CD4-positive, alpha-beta T cell treated with Interleukin-4 for 1 hour (primary cell): ENCODE measurements at regions not wholly inside any gene's neighbourhood (a gene's known extent, or its start where the extent isn't known, plus 50 kb on each side); places are given as distances from the start of the nearest gene placed in this dataset.

Source experiments
- DNase-seq, 2 donors: peaks; one replicate each; pipeline ENCODE4 v3.0.0-alpha.2; 2020 to 2022

DNA sequence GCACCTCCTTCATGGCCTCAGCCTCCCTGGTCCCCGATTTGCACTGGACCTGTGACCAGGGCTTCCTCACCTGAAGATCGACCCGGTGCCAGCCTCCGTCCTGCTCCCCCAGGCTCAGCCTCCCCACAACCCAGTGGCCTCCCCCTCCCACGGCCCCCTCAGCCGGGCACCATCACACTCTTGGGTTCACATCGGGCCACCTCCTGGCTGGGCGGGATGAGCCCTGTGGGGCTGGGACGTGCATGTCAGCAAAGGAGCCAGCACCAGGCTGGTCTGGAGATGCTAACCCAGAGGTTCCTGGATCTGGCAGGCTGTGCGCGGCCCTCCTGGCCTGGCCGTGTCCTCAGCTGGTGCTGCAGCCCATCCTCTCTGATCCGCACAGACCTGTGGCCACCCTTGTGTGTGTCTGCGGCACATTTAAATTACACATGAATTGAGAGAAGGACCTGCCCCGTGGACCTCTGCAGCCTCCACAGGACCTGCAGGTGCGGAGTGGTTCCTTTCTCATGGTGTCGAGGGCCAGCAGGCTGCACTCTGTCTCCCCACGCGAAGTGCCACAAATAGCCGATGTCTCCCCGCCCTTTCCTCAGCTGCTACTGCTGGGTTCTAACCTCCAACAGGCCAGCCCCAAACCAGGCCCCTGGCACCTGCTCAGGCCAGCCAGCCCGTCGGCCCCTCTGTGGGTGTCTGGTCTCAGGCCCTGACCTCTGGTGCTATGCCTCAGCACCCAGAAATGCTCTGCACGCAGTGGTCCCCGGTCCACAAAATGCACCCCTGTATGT is 237.5 kb downstream of the ERMARD start:
- no peak for DNase-seq

DNA sequence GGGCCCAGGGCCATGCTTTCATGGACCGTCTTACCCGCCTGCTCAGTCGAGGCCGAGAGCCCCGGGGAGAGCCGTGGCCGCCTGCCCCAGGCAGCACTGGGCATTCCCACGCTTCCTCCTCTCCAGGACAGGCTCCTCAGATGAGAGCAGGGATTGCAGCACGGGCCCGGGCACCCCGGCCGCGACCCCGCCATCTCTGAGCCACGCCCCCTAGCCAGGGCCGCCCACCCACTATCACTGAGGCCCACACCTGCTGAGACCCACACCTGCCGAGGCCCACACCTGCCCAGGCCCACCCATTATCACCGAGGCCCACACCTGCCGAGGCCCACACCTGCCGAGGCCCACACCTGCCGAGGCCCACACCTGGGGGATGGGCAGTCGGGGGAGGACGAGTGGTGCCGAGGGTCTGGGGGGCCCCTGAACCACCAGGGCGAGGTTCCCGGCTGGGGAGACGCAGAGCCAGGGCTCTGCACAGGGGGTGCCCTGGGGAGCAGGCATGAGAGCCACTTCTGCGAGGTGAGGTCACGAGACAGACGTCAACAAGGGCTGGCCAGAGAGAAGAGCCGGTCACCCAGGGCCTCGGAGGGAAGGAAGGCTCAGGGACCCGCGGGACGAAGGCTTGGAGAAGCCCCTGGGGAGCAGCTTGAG is 235.6 kb downstream of the ERMARD start:
- DNase-seq: no peak

DNA sequence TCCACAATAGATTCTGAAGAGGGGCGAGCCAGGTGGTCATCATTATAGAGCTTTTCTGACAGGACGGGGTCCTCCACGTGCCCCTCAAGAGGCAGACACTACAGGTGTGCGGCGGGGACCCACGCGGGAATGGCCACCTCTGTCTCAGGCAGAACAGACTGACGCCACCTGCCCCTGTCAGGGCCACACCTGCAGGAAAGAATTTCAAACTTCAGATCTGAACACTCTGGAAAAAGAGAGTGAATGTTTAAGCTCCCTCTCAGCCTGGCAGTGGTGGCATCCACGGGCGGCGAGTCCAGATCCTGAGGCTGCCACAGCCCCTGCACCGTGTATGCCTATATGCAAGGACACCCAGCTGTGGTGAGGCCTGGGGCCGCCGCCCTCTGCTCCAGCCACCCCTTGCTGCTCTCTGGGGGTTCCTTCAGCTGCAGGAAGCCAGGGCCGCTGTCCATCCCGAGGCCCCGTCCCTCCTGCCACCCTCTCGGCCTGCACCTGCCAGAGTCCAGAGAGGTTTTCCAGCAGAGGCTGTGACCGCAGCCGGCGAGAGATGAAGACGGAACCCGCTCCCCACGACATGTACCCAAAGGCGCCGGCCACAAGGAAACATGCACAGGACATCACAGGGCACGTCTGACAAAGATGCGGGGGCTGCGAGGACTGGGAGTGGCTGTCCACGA is 234.9 kb downstream of the ERMARD start:
- no peak for DNase-seq

DNA sequence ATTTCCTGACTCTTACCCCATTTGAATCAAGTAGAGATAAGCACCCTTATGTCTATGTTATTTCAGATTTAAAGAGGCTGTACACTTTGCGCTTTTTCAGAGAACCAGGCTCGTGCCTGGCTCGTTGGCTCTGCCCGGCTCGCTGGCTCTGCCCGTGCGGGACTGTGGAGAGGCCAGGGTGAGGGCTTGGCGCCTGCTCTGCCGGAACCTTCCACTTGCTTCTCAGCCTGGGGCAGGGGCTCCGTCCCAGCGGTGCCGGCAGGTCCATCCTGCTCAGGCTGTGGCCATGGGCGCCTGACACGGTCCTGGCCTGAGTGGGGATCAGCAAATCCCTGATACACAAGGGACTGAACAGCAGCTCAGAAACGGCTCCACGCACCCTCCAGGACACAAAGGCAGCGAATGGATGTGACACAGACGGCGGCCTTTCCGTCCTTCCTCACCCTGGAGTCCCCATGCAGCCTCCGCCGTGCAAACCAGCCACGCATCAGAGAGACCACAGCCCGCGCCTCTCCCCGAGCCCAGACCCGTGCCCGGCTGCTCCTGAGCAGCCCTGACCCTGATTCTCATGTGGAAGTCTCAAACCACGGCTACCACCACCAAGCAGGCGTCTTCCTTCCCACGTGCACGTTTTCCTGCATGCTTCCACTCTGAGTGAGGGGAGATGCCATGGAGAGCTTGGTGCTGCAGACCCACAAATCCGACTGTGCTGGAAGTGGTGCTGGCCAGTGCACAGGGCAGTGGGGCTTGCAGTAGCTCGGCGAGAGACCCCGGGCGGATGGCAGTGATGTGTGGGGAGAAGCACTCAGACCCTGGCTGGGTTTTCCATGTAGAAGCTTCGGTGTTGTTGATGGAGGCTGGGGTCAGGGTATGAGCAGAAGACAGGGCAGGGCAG is 233.9 kb downstream of the ERMARD start:
- no peak for DNase-seq

DNA sequence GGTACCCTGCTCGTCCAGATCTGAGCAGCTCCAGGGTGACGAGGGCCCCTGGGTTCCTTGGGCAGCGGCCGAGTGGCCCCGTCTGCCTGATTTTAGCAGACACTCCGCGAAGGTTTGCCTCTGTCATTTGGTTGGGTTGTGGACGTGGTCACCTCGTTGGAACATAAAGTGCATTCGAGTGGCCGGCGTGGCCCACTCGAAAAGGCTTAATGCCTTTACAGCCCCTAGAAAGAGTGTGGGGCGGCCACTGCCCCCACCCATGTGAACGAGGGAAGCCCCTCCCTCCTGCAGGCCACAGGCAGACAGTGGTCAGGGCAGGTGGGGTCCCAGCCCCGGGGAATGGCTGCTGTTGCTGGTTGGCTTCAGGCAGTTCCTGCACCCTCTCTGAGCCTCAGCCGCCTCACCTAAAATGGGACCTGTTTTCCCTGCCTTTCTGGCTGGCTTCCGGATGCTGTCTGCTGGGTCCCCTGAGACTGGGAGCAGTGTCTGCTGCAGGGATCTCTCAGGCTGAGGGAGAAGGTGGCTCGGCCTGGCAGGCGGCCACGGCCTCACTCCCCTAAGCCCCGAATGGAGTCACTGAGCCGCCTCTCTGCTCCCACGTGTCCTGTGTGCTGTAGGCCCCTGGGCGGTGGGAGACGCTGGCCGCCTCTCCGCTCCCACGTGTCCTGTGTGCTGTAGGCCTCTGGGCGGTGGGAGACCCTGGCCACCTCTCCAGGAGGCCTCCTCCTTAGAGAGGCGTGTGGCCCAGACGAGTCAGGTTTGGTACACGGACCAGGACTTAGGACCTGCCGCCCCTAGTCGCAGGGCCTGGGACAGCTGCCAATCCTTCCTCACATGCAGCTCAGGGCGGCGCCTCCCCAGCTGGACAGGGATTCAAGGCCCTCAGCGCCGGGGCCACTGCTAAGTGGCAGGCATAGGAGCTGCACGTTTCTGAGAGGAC is 233.0 kb downstream of the ERMARD start:
- DNase-seq: no peak

DNA sequence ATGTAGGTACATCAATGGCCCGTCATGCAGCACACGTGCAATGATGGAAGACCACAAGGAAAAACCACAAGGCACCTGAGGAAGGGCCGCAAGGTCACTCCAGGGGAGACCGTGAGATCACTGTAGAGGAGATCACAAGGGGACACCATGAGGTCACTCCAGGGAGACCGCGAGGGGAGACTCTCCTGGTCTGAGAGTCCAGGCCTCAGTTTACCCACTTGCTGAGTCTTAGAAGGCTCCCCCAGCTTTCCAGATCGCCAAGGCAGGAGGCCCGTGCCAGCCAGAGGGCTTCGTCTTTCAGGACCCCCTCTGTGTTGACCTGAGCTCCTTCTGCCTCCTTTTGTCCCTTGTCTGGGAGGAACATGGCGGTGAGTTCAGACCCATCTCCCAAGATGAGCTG is 232.2 kb downstream of the ERMARD start:
- no peak for DNase-seq

DNA sequence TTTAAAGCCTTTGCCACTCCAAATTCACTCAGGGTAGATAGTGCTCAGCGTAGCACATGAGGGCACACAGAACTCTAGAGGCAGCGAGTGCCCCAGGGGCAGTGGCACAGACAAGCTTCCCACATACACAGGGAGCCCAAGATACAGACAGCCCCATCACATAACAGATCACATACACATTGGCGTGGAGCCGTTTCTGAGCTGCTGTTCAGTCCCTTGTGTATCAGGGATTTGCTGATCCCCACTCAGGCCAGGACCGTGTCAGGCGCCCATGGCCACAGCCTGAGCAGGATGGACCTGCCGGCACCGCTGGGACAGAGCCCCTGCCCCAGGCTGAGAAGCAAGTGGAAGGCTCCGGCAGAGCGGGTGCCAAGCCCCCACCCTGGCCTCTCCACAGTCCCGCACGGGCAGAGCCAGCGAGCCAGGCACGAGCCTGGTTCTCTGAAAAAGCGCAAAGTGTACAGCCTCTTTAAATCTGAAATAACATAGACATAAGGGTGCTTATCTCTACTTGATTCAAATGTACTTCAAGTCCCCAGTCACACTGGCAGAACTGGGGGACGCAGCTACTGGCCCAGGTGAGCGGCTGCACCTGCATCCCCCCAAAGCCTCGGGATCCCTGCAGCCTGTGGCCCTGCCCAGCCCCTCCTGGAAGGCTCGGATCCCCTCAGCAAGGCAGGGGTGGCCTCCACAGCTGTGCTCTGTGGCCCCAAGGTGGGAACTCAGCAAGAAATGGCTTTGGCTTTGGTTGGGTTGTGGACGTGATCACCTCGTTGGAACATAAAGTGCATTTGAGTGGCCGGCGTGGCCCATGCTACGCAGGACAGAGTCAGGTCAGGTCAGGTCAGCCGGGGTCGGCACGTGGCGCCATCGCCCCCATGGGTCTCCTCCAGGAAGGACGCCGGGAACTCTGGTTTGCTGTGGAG is 231.3 kb downstream of the ERMARD start:
- no peak for DNase-seq

DNA sequence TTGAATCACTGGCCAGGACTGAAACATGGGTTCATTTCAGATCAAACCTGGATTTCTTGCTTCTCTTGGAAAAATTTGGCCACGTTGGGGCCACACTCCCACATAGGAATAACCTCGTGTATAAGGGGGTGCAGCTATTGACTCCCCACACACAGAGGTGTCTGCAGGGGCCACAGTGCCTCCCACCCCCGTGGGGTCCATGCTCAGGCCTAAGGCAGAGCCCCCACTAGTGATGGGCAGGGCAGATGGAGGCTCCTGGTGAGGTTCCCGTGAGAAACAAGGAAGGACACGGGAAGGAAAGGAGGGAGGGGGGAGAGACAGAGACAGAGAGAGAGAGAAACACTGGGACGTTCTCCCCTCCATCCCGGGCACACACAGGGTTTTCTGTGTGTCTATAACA is 230.5 kb downstream of the ERMARD start:
- no peak for DNase-seq

DNA sequence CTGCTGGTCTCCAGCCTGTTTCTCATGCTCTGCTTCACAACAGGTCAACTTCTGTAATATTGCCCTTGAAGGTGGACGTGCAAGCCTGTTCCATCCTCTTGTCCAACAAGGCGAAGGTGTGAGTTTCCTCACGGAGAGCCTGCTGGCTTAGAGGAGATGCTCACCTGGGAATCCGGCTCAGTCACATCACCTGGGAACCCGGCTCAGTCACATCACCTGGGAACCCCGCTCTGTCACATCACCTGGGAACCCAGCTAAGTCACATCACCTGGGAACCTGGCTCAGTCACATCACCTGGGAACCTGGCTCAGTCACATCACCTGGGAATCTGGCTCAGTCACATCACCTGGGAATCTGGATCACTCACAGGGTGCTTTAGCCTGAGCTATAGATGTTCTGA is 230.1 kb downstream of the ERMARD start:
- no peak for DNase-seq

DNA sequence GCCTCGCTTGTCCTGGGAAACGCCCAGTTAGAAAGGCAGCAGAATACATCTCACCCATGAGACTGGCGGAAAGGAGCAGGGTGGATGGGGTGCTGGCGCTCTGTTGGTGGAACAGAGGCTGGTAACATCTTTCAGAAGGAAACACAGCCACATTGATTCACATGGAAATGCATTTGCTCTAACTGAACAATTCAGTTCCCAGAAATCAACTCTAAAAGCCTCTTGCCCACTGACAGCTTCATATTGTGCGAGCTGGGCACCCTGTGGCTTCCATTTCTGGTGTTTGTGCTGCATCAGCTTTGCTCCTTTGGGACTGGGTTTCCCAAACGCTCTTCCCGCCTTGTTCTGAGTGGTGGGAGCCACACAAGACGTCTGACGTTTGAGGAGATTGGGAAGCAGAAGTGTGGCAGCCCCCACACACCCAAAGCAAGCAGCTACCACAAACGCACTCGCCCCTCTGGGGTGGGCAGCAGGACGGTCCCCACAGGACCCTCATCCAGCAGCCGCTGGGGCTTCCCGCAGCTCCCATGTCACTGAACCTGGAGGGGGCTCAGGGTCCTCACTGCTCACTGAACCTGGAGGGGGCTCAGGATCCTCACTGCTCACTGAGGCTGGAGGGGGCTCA is 229.5 kb downstream of the ERMARD start:
- no peak for DNase-seq

DNA sequence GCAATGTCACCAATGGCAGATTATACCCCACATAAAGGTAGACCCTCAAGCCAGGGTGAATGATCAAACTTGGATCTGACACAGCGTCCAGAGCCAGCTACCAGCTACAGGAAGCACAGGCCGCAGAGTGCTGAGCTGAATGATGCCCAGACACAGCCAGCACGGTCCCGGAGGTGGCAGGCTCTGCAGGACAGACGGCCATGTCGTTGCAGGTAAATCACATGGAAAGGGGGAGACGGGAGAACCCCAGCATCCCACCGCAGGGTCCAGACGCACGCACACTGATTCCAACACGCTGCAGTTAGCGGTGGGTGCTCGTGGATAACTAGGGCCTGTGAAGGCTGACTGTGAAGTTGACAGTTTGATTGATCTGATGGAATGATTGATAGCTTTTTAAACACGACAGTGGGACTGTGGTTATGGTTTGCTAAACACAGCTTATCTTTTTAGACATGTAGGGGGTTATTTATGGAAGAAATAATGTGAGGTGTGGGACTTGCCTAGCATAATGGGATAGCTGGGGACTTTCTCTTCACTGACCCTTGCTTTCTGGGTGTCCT is 228.5 kb downstream of the ERMARD start:
- DNase-seq: no peak

DNA sequence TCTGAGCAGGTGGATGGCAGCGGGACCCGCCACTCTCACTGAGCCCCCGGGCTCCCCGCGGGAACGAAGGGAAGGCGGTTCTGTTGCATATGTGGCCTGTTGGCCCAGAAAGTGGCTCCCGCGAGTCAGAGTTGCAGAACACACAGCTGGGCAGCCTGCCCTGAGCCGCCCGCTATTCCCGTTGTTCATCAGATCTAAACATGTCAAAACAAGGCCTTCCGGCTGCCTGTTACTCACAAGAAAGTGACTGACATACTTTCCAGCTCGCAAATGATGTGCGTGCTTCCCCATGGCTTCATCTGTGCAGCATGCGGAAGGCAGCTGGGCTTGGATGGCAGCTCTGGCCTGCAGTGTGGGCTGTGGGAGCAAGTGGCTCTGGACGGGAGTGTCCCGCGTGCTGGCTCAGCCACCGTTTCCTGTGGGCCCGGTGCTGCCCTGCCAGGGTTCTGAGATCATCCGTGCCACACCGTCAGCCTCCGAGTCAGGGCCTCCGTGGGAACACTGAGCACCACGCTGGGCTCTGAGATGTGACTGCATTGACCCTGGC is 227.3 kb downstream of the ERMARD start:
- peak in 1 of 2 donors; percentile 3 for DNase-seq

DNA sequence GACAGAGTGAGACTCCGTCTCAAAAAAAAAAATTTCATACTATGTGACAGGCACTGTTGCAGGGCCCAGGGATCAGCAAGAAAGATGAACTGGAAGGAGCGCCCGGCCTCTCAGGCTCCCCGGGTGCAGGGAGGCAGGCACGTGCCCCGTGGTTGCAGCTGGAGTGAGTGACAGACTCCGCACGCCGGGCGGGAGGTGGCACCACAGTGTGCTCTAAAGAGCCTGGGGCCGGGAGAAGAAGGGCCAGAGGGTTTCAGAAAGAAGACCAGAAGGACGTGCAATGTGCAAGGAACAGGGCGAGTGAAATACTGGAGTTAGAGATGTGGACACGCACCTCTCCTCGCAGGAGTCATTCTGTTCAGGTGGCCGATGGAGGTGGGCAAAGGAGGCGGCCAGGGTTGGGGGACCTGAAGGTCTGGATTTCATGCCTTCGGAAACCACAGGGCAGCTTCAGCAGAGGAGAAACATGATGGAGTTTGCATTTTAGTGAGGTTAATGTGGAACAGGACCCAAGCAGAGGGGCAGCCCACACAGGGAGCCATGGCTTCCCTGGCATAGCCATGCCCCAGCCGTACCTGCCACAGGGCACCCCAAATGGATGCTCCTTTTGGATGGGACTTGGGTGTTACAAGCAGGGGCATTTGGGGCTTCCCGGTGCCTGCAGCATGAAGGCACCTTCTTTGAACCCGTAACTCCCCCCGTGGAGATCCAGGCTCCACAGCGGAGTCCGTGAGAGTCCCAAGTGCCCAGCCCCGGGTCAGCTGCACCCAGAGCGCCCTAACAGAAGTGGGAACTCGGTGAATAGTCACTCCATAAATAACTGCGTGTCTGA is 226.2 kb downstream of the ERMARD start:
- peak in 1 of 2 donors; percentile 6 for DNase-seq

DNA sequence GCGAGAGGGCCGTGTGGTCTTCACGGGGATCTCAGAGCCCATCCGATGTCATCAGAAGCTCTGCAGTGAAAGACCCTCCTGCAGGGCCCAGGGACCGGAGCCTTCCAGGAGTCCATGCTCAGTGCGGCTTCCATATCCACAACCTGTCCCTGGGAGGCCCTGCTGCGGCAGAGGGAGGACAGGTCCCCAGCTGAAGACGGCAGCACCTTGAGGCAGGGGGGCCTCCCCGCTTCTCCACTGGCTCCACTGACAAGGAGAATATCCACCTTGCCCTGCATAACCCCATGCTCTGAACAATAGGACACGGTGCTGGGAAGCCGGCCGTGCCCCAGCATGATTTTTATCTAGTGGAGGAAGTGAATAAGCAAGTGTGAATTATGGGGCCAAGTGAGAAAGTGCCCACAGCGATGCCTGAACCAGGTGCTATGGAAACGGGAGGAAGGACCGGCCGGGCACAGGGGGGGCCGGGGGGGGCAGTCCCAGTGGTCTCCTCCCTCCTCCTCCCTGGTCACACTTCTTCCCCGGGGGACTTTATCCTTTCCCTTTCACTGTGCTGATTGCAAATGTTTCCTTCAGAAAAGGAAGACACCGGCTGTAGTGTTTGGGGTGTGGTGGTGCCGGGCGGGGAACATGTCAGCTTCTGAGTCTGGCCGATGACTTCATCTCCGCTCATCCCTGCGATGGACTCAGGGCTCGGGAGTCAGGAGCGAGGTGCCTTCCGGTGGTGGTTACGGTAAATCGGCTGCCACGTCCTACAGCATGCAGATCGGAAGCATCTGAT is 225.1 kb downstream of the ERMARD start:
- DNase-seq: peak in 1 of 2 donors; percentile 10

DNA sequence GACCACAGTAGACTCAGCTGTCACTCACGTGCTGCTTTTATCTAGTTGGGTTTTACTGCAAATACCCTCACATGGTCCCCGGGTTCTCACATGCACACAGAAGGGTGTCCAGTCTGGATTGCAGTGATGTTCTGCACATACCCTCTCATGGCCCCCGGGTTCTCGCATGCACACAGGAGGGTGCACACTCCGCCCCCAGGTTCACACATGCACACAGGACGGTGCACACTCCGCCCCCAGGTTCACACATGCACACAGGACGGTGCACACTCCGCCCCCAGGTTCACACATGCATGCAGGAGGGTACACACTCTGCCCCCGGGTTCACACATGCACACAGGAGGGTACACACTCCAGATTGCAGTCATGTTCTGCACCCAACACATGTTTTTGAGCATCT is 224.3 kb downstream of the ERMARD start:
- DNase-seq: peak in 1 of 2 donors; percentile 9

DNA sequence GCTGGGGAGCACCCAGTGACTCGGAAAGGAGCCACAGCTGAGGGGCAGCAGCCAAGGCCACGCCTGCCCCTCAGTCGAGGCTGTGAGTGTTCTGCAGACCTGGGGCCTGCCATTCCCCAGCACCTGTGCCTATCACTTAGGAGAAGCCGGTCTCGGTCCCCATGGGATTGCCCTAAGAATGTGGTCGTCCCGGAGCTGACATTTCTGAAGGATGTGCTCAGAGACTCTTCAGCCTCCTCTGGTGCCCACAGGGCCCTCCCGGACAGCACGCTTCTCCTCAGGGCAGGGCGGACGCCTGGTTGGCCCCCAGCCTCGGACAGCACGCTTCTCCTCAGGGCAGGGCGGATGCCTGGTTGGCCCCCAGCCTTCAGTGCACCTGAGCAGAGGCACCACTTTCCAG is 223.9 kb downstream of the ERMARD start:
- DNase-seq: no peak

DNA sequence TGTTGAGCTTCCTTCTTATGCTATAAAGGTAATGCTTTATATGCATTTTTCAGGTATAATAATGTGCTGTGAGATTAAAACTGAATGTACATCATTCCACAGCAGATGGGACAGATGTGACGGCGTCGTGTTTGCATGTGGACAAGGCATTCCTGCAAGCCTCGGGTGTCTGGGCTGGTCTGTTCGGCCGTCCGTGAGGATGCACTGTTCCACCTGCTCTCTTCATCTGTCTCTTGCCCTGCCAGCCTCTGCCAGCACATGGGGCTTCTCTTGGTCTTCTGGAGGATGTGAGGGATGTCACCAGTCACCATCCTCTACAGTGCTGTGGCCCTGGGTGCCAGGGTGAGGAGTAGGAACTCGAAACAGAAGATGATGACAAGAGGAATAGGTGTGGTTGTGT is 223.2 kb downstream of the ERMARD start:
- DNase-seq: peak in 1 of 2 donors; percentile 7
